ENCODE measurements at regions not wholly inside any gene's neighbourhood (a gene's known extent, or its start where the extent isn't known, plus 50 kb on each side); places are given as distances from the start of the nearest gene placed in this dataset.

DNA sequence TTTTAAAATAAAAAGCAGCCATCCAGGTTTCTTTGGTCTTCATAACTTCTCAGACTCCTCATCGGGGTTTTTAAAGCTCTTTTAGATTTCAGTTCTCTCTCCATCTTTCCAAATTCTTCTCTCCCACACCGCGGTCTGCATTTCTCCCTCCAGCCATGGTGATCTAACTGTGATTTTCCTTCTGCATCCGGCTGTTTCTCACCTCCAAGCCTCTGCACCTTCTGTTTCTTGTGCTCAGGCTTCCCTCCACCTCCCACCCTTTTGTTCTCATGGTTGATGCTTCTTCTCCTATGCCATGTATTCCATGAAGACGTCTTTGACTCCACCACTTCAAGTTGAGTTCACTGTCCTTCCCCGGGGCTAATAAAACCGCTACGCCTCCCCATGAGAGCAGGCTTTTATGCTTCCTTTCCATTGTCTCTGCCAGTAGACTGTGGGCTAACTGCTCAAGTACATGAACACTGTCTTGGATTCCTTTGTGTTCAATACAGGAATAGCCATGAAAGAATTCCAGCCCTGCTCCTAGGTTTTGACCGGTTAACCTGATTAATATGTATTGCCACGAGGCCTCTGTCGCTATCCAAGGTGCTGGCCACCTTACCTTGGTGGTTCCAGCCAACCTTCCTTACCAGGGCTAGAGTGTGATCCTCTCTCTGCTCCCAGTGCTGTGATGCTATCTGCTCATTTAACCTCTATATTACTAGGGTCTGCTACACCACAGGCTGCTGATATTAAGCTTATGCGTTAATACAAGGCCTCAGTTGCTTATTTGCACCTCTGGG, 625.1 kb downstream of the HS3ST4 start:
- no peak for ATAC-seq (replicated peaks; ENCODE audit: extremely low read depth, poor library complexity, severe bottlenecking)
- H3K4me3 Mint-ChIP-seq: no peak overlapping the region
- no peaks in the 10 kb centered on the region for H3K4me1 Mint-ChIP-seq
- peaks cover 26% of the 10 kb centered on the region for H3K27me3 Mint-ChIP-seq
- no peak for DNase-seq (ENCODE audit: low spot score in 2 of 2)
- H3K36me3 Mint-ChIP-seq (ENCODE audit: insufficient read depth): no peaks in the 10 kb centered on the region
- H3K9me3 Mint-ChIP-seq: peaks cover 7% of the 10 kb centered on the region
- H3K27ac Mint-ChIP-seq (ENCODE audit: low read depth): no peak overlapping the region

- ATAC-seq (replicated peaks; ENCODE audit: extremely low read depth, poor library complexity, severe bottlenecking): no peak
- no peaks in the 10 kb centered on the region for H3K36me3 Mint-ChIP-seq (ENCODE audit: insufficient read depth)
- H3K4me1 Mint-ChIP-seq: no peaks in the 10 kb centered on the region
Measured at GRCh38 chr16:26317885-26318284, 626.1 kb downstream of the HS3ST4 start.

GRCh38 chr16:26330654-26331053, 638.9 kb downstream of the HS3ST4 start:
- H3K36me3 Mint-ChIP-seq (ENCODE audit: insufficient read depth): no peaks in the 10 kb centered on the region
- no peaks in the 10 kb centered on the region for H3K9me3 Mint-ChIP-seq
- H3K4me1 Mint-ChIP-seq: peaks cover 6% of the 10 kb centered on the region
- ATAC-seq (replicated peaks; ENCODE audit: extremely low read depth, poor library complexity, severe bottlenecking) (no peak), DNase-seq (ENCODE audit: low spot score in 2 of 2) (no peak)
- peaks cover 12% of the 10 kb centered on the region for H3K27me3 Mint-ChIP-seq
- no peak overlapping the region for H3K4me3 Mint-ChIP-seq
- no peak overlapping the region for H3K27ac Mint-ChIP-seq (ENCODE audit: low read depth)

More at GRCh38 chr16:26317885-26318284, 626.1 kb downstream of the HS3ST4 start:
- Mint-ChIP-seq H3K27ac (ENCODE audit: low read depth) (no peak overlapping the region), H3K27me3 (peaks cover 28% of the 10 kb centered on the region), H3K9me3 (peaks cover 7% of the 10 kb centered on the region), H3K4me3 (no peak overlapping the region)
- DNase-seq (ENCODE audit: low spot score in 2 of 2): no peak

DNA sequence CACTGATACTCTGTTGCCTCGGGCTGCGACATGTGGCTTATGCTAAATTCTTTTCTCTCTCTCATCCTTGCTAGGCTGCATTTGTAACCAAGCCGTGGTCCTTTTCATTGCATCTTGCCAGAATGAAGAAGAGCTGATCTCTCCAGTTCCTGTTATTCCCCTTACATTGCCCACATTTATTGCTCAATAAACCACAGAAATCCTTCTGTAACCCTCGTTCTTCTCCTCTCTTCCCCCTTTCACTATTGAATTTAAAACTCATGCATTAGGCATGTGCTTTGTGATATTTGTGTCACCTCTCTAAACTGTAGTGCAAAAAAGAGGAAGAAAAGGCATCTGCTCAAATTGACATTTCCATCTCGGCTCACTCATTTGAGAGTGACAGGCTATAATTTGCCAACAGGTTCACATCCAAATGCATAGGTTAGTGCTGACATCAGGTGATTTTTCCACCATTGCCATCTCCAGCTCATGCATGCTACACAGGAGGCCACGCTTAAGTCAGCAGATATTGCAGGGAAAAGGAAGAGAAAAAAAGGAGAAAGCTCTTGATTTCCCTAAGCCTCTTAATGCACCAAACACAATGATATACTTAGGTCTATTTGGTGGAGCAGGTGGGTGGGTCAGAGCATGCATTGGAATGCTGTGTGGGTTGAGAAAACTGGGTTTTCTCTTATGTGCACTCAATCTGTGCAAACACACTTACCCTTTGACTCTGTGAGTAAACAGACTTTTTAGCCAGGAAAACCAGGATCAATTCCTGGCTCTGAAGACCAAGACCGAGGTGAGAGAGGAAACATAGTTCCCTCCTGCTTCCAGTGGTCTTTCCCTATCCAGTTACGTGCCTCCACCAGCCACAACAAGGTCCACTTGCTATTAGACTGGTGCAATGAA, 642.7 kb downstream of the HS3ST4 start:
- Mint-ChIP-seq H3K27ac (ENCODE audit: low read depth) (no peak overlapping the region), H3K36me3 (ENCODE audit: insufficient read depth) (no peaks in the 10 kb centered on the region), H3K27me3 (peaks cover 9% of the 10 kb centered on the region), H3K4me3 (no peak overlapping the region), H3K4me1 (peaks cover 6% of the 10 kb centered on the region), H3K9me3 (no peaks in the 10 kb centered on the region)
- no peak for ATAC-seq (replicated peaks; ENCODE audit: extremely low read depth, poor library complexity, severe bottlenecking)
- no peak for DNase-seq (ENCODE audit: low spot score in 2 of 2)

GRCh38 chr16:26335236-26335853, 643.6 kb downstream of the HS3ST4 start:
- H3K4me3 Mint-ChIP-seq: no peak overlapping the region
- peaks cover 6% of the 10 kb centered on the region for H3K4me1 Mint-ChIP-seq
- DNase-seq (ENCODE audit: low spot score in 2 of 2): no peak
- no peak for ATAC-seq (replicated peaks; ENCODE audit: extremely low read depth, poor library complexity, severe bottlenecking)
- peaks cover 9% of the 10 kb centered on the region for H3K27me3 Mint-ChIP-seq
- H3K36me3 Mint-ChIP-seq (ENCODE audit: insufficient read depth): no peaks in the 10 kb centered on the region
- no peak overlapping the region for H3K27ac Mint-ChIP-seq (ENCODE audit: low read depth)
- no peaks in the 10 kb centered on the region for H3K9me3 Mint-ChIP-seq

- DNase-seq (ENCODE audit: low spot score in 2 of 2): no peak
- ATAC-seq (replicated peaks; ENCODE audit: extremely low read depth, poor library complexity, severe bottlenecking): no peak
- Mint-ChIP-seq H3K27me3 (peaks cover 11% of the 10 kb centered on the region), H3K4me3 (no peak overlapping the region), H3K27ac (ENCODE audit: low read depth) (no peak overlapping the region), H3K9me3 (no peaks in the 10 kb centered on the region), H3K36me3 (ENCODE audit: insufficient read depth) (no peaks in the 10 kb centered on the region), H3K4me1 (no peaks in the 10 kb centered on the region)
Measured at GRCh38 chr16:26342621-26343020, 650.9 kb downstream of the HS3ST4 start.

- DNase-seq (ENCODE audit: low spot score in 2 of 2) (no peak), ATAC-seq (replicated peaks; ENCODE audit: extremely low read depth, poor library complexity, severe bottlenecking) (no peak)
- Mint-ChIP-seq H3K4me1 (no peaks in the 10 kb centered on the region), H3K9me3 (no peaks in the 10 kb centered on the region), H3K27me3 (peaks cover 11% of the 10 kb centered on the region), H3K36me3 (ENCODE audit: insufficient read depth) (no peaks in the 10 kb centered on the region), H3K4me3 (no peak overlapping the region), H3K27ac (ENCODE audit: low read depth) (no peak overlapping the region)
Measured at GRCh38 chr16:26344240-26344776, 652.5 kb downstream of the HS3ST4 start.

- DNase-seq (ENCODE audit: low spot score in 2 of 2) (no peak), ATAC-seq (replicated peaks; ENCODE audit: extremely low read depth, poor library complexity, severe bottlenecking) (no peak)
- Mint-ChIP-seq H3K4me3 (no peak overlapping the region), H3K9me3 (no peaks in the 10 kb centered on the region), H3K36me3 (ENCODE audit: insufficient read depth) (no peaks in the 10 kb centered on the region), H3K4me1 (no peaks in the 10 kb centered on the region), H3K27me3 (peaks cover 11% of the 10 kb centered on the region), H3K27ac (ENCODE audit: low read depth) (no peak overlapping the region)
Measured at GRCh38 chr16:26344976-26345375, 653.2 kb downstream of the HS3ST4 start.

DNA sequence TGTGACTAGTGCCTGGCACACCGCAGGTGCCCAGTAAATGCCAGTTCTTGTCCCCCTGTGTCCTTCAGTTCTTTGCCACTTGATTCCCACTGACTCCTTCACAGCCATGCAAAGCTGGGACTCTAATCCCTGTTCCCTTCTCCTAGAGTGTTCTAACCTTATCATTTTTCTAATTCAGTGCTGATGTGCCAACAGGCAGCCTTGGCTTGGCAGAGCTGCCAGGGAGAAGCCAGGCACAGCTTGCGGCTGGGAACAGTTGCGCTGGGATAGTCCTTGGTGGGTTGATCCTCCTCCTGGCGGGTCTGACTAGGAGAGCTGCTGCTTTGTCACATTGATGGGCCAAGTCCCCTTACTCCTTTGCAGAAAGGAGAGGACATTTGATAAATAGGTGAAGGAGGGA, 654.2 kb downstream of the HS3ST4 start:
- peaks cover 11% of the 10 kb centered on the region for H3K27me3 Mint-ChIP-seq
- DNase-seq (ENCODE audit: low spot score in 2 of 2) (no peak), ATAC-seq (replicated peaks; ENCODE audit: extremely low read depth, poor library complexity, severe bottlenecking) (no peak)
- peaks cover 2% of the 10 kb centered on the region for H3K9me3 Mint-ChIP-seq
- H3K4me3 Mint-ChIP-seq: no peak overlapping the region
- no peaks in the 10 kb centered on the region for H3K4me1 Mint-ChIP-seq
- H3K27ac Mint-ChIP-seq (ENCODE audit: low read depth): no peak overlapping the region
- H3K36me3 Mint-ChIP-seq (ENCODE audit: insufficient read depth): no peaks in the 10 kb centered on the region

GRCh38 chr16:26348095-26348494, 656.3 kb downstream of the HS3ST4 start:
- Mint-ChIP-seq H3K9me3 (peaks cover 6% of the 10 kb centered on the region), H3K36me3 (ENCODE audit: insufficient read depth) (no peaks in the 10 kb centered on the region), H3K27me3 (peaks cover 8% of the 10 kb centered on the region), H3K27ac (ENCODE audit: low read depth) (no peak overlapping the region), H3K4me1 (no peaks in the 10 kb centered on the region), H3K4me3 (no peak overlapping the region)
- no peak for ATAC-seq (replicated peaks; ENCODE audit: extremely low read depth, poor library complexity, severe bottlenecking)
- no peak for DNase-seq (ENCODE audit: low spot score in 2 of 2)

DNA sequence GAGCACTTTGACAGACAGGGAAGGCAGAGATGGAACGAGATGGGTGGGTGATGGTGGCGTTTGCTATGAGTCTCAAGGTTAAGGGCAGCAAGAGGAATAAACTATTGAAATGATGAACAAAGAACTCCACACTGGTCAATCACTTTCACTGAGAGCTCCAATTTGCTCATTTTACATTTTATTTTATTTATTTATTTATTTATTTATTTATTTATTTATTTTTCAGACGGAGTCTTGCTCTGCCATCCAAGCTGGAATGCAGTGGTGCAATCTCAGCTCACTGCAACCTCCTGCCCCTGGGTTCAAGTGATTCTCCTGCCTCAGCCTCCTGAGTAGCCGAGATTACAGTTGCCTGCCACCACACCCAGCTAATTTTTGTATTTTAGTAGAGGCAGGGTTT, 669.1 kb downstream of the HS3ST4 start:
- H3K4me3 Mint-ChIP-seq: no peak overlapping the region
- no peak for ATAC-seq (replicated peaks; ENCODE audit: extremely low read depth, poor library complexity, severe bottlenecking)
- H3K4me1 Mint-ChIP-seq: no peaks in the 10 kb centered on the region

GRCh38 chr16:26363581-26363980, 671.8 kb downstream of the HS3ST4 start:
- H3K27ac Mint-ChIP-seq (ENCODE audit: low read depth): no peak overlapping the region
- H3K4me1 Mint-ChIP-seq: no peaks in the 10 kb centered on the region
- peaks cover 2% of the 10 kb centered on the region for H3K36me3 Mint-ChIP-seq (ENCODE audit: insufficient read depth)
- H3K9me3 Mint-ChIP-seq: no peaks in the 10 kb centered on the region
- ATAC-seq (replicated peaks; ENCODE audit: extremely low read depth, poor library complexity, severe bottlenecking) (no peak), DNase-seq (ENCODE audit: low spot score in 2 of 2) (no peak)
- no peak overlapping the region for H3K4me3 Mint-ChIP-seq
- peaks cover 28% of the 10 kb centered on the region for H3K27me3 Mint-ChIP-seq

More for the DNA sequence above, 669.1 kb downstream of the HS3ST4 start:
- Mint-ChIP-seq H3K27me3 (peaks cover 9% of the 10 kb centered on the region), H3K9me3 (no peaks in the 10 kb centered on the region), H3K27ac (ENCODE audit: low read depth) (no peak overlapping the region), H3K36me3 (ENCODE audit: insufficient read depth) (peaks cover 2% of the 10 kb centered on the region)
- no peak for DNase-seq (ENCODE audit: low spot score in 2 of 2)

Measured in central memory CD8-positive, alpha-beta T cell (primary cell).